Activated naive CD4-positive, alpha-beta T cell treated with anti-CD3 and anti-CD28 coated beads, Interleukin-2, amount 50 U/mL, for 24 hours (primary cell): ENCODE measurements at regions not wholly inside any gene's neighbourhood (a gene's known extent, or its start where the extent isn't known, plus 50 kb on each side); places are given as distances from the start of the nearest gene placed in this dataset.

Source experiments
- H3K27ac Mint-ChIP-seq: one replicate; pipeline ENCODE4 v1.8.0; 2021; ENCODE audit warnings: mild to moderate bottlenecking, mixed read lengths
- H3K27me3 Mint-ChIP-seq: one replicate; pipeline ENCODE4 v1.8.0; 2021; ENCODE audit warnings: mixed read lengths
- H3K36me3 Mint-ChIP-seq: one replicate; pipeline ENCODE4 v1.8.0; 2021; ENCODE audit warnings: mixed read lengths
- H3K4me1 Mint-ChIP-seq: one replicate; pipeline ENCODE4 v1.8.0; 2021; ENCODE audit warnings: mixed read lengths
- H3K4me3 Mint-ChIP-seq: one replicate; pipeline ENCODE4 v1.8.0; 2021; ENCODE audit warnings: mild to moderate bottlenecking, mixed read lengths
- H3K9me3 Mint-ChIP-seq: one replicate; pipeline ENCODE4 v1.8.0; 2021; ENCODE audit warnings: mixed read lengths

DNA sequence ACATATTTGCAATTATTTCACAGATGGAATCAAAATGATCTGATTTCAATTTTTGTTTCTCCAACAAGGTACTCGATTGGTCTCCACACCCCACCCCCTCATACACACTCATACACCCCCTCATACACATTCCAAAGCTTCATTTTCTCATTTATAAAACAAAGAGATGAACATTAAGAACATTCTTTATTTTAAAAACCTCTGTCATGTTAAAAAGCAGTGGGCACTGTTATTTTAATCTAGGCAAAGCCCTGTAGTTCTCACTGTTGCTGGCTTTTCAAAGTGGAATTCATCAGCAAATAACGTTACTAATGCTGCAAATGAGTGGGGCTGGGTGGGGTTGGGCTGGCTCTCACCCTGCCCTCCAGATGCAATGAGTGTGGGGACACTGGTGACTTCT lies 289.6 kb upstream of the ASIC2 start:
- Mint-ChIP-seq H3K4me1 (no peaks in the 10 kb centered on the region), H3K4me3 (no peak overlapping the region), H3K36me3 (no peaks in the 10 kb centered on the region), H3K27me3 (peaks cover 2% of the 10 kb centered on the region), H3K27ac (no peak overlapping the region), H3K9me3 (no peaks in the 10 kb centered on the region)

DNA sequence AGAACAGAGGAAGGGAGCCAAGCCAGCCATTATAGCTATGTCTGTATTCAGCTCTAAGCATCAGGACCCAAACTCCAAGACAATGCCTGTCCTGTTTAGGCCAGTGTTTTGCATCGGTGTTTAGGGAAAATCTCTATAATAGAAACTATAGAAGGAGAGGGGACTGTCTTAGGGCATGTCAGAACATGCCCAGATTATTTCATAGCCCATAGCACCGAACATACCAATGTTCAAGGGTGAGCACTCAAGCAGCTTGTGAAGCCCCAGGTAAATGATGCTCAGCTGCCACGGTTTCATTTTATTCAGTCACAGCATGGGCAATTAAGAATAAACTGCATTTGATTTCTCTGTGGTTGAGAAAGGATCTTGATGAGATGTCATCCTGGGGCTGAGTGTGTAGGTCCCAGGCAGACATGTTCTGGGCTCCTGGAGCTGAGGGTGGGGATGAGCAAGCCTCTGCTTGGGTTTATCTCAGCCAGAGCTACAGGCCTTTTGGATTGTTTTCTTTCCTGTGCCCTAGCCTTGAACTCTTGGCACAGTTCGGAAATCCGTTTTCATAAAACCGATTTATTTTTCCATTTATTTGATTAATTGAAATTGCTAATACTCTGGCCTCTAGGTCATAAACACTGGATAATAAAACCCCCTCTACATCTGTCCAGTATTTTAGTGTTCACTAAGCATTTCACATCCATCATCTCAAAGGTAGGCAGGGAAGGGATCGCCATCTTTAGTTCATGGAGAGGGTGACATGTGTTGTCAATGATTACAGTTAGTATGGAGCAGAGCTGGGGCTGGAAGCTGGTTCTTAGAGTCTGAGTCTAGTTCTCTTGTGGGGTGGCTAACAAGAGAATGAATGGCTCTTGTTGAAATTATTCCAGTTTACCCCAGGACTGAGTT lies 290.7 kb upstream of the ASIC2 start:
- Mint-ChIP-seq H3K9me3 (no peaks in the 10 kb centered on the region), H3K4me1 (no peaks in the 10 kb centered on the region), H3K36me3 (no peaks in the 10 kb centered on the region), H3K27me3 (peaks cover 3% of the 10 kb centered on the region), H3K27ac (no peak overlapping the region), H3K4me3 (no peak overlapping the region)

DNA sequence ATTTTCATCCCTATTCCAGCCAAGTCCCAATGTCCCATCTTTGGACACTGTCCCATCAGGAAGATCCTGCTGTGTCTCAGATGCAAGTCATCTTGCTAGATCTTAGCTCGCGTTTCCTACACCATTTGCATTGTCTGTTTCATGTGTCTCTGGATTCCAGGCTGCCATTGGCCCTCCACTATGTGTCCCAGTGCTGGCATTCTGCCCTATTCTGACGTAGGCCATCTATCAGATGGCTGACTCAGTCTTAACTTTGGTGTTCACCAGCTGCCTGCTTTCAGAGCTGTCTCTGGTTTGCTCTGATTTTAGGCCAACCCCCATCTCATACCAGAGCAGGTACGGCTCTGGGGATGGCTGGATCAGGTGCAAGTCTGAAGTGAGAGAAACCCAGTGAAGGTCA lies 300.9 kb upstream of the ASIC2 start:
- no peaks in the 10 kb centered on the region for H3K4me1 Mint-ChIP-seq
- peaks cover 8% of the 10 kb centered on the region for H3K27me3 Mint-ChIP-seq
- no peaks in the 10 kb centered on the region for H3K36me3 Mint-ChIP-seq
- no peaks in the 10 kb centered on the region for H3K9me3 Mint-ChIP-seq
- H3K4me3 Mint-ChIP-seq = no peak overlapping the region
- H3K27ac Mint-ChIP-seq = no peak overlapping the region

DNA sequence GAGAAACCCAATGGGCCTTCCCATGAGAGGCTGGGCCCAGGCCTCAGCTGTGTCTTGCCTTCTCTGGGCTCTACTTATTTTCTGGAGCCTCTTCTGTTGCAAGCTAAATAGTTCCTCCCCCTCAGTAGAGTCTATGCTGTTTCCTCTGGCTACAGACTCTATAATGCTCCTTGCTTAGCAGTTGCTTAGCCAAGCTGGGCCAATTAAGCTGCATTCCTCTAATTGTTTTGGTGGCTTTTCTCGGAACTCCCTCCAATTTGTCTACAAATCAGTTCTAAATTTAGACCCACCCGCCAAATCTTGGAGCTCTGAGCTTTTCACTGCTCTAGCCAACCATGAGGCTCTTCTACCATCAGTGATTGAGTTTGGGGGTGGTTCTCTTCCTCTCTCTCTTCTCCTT lies 302.7 kb upstream of the ASIC2 start:
- H3K27ac Mint-ChIP-seq = no peak overlapping the region
- no peaks in the 10 kb centered on the region for H3K36me3 Mint-ChIP-seq
- H3K4me1 Mint-ChIP-seq = no peaks in the 10 kb centered on the region
- no peak overlapping the region for H3K4me3 Mint-ChIP-seq
- peaks cover 8% of the 10 kb centered on the region for H3K27me3 Mint-ChIP-seq
- no peaks in the 10 kb centered on the region for H3K9me3 Mint-ChIP-seq

DNA sequence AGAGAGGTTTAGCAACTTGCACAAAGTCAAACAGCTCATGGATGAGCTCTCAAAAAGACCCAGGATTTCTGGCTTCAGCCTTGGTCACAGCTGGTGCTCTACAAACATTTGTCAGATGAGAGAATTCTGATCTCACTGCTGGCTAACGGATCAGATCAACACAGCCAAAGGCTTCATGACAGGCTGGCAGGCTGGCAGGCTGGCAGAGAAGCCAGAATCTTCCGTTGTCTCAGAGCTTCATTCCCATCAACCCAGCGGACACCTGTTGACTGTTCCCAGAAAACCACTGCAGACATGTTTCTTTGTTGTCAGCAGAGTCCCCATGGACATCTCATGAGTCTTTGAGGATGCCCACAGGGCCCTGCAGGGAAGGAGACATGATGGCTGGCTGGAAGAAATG lies 303.8 kb upstream of the ASIC2 start:
- H3K4me1 Mint-ChIP-seq = no peaks in the 10 kb centered on the region
- H3K9me3 Mint-ChIP-seq = no peaks in the 10 kb centered on the region
- H3K4me3 Mint-ChIP-seq = no peak overlapping the region

DNA sequence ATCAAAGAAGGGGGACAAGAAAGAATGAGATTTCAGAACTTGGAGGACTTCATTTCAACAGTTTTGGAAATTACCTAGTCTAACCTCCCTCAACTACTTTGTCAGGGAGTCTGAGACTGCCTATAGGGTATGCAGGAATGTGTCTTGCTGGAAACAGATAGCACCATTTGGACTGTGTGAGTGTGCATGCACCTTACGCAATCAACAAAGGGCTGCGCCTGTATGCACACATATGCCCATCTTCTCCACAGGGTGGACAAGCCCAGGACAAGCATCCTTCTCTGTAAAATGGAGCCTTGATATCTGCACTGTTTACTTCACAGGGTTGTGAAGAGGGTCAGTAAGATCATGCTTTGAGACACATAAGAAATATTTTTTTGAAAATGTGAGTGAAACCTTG lies 305.7 kb upstream of the ASIC2 start:
- Mint-ChIP-seq H3K27ac (no peak overlapping the region), H3K27me3 (no peaks in the 10 kb centered on the region), H3K9me3 (no peaks in the 10 kb centered on the region), H3K4me3 (no peak overlapping the region), H3K4me1 (no peaks in the 10 kb centered on the region), H3K36me3 (no peaks in the 10 kb centered on the region)

More for the DNA sequence above, 303.8 kb upstream of the ASIC2 start:
- Mint-ChIP-seq H3K27me3 (peaks cover 5% of the 10 kb centered on the region), H3K27ac (no peak overlapping the region), H3K36me3 (no peaks in the 10 kb centered on the region)

DNA sequence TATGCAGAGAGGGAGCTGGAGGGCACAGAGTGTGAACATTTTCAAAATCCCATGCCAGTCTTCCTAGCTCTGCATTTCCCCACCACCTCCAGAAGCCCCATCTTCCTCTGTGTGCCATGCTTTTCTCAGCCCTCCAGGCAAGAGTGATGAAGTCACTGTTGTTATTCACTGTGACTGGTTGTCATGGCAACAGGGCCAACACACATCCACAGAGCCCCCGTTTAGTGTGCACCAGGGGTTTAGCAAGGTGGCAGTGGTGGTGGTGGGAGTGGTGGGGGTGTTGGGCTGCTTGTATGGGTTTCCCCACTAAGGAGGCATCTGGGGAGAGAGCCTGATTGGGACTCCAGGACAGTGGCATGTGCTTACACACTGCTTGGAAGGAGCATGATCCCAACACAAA lies 309.9 kb upstream of the ASIC2 start:
- no peak overlapping the region for H3K27ac Mint-ChIP-seq
- no peak overlapping the region for H3K4me3 Mint-ChIP-seq
- no peaks in the 10 kb centered on the region for H3K36me3 Mint-ChIP-seq
- H3K4me1 Mint-ChIP-seq = no peaks in the 10 kb centered on the region
- no peaks in the 10 kb centered on the region for H3K27me3 Mint-ChIP-seq
- H3K9me3 Mint-ChIP-seq = no peaks in the 10 kb centered on the region

DNA sequence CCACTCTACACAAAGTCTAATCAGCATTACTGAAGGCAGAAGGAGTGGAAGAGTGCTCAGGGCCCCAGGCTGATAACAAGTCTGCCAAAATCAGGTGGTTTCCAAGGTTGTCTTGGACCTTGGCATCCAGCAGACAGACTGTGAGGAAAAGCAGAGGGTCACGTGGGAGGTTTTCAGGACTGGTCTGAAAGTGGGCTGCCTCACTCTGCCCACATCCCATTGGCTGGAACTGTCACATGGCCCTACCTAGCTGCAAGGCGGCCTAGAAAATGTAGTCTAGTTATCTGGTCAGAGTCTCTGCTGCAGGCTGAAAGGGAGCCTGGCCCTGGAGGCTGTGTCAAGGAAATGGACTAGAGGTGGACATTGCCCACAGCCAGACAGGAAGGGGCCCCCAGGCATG lies 310.7 kb upstream of the ASIC2 start:
- Mint-ChIP-seq H3K9me3 (no peaks in the 10 kb centered on the region), H3K4me1 (no peaks in the 10 kb centered on the region), H3K4me3 (no peak overlapping the region), H3K27ac (no peak overlapping the region), H3K27me3 (no peaks in the 10 kb centered on the region), H3K36me3 (no peaks in the 10 kb centered on the region)

DNA sequence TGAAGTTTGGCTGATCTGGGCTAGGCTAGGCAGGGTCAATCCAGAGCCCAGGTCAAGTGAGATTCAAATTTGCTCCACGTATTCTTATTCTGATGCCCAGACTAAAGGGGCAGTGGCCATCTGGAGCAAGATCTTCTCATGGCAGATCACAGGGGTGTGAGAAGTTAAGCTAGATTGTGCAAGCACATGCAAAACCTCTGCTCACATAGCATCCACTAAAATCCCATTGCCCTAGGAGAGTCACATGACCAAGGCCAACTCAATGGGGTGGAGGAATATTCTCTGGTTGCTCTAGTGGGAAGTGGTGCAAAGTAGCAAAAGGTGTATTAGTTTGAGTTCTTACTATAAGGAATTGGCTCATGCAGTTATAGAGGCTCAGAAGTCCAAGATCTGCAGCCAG lies 318.4 kb upstream of the ASIC2 start:
- no peak overlapping the region for H3K4me3 Mint-ChIP-seq
- no peaks in the 10 kb centered on the region for H3K4me1 Mint-ChIP-seq
- H3K9me3 Mint-ChIP-seq = peaks cover 5% of the 10 kb centered on the region
- H3K27me3 Mint-ChIP-seq = peaks cover 3% of the 10 kb centered on the region
- no peak overlapping the region for H3K27ac Mint-ChIP-seq
- no peaks in the 10 kb centered on the region for H3K36me3 Mint-ChIP-seq

DNA sequence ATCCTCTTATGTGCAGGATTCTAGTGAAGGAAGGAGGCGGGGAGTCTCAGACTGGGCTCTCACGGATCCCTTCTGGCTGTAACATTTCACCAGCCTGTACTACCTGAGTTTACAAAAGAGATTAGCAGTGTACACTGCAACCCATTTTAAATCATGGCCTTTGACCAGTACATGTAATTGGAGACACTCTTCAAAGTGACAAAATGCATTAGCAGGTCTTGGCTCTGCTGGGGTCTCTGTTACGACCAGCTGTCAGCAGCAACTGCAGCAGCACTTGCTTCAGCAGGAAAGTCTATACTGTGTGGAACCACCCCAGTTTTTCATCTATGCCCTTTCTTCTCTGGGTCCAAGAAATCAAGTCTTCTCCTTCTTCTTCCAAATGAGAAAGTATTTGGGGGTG lies 322.8 kb upstream of the ASIC2 start:
- Mint-ChIP-seq H3K27me3 (peaks cover 3% of the 10 kb centered on the region), H3K27ac (no peak overlapping the region), H3K36me3 (no peaks in the 10 kb centered on the region), H3K9me3 (peaks cover 9% of the 10 kb centered on the region), H3K4me3 (no peak overlapping the region), H3K4me1 (no peaks in the 10 kb centered on the region)

DNA sequence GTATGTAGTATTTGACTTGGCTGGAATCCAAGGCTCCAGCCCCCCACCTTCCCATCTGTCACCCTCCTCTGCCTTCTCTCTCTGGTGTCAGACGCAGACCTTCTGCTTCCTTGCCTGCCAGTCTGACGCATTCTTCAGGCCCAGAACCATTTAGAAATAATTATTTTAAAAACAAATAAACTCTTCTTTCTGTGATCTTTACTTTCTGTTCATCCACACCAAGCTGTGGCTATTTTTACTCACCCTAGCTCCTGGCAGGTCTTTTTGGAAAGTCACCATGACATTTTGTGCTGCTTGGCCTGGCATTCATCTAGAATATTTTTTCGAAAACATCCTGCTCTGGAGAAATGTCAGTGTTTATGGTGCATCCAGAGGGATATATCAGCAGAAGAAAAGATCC lies 330.7 kb upstream of the ASIC2 start:
- H3K36me3 Mint-ChIP-seq = no peaks in the 10 kb centered on the region
- H3K9me3 Mint-ChIP-seq = peaks cover 5% of the 10 kb centered on the region
- H3K27ac Mint-ChIP-seq = no peak overlapping the region
- no peak overlapping the region for H3K4me3 Mint-ChIP-seq
- H3K27me3 Mint-ChIP-seq = no peaks in the 10 kb centered on the region
- H3K4me1 Mint-ChIP-seq = no peaks in the 10 kb centered on the region

DNA sequence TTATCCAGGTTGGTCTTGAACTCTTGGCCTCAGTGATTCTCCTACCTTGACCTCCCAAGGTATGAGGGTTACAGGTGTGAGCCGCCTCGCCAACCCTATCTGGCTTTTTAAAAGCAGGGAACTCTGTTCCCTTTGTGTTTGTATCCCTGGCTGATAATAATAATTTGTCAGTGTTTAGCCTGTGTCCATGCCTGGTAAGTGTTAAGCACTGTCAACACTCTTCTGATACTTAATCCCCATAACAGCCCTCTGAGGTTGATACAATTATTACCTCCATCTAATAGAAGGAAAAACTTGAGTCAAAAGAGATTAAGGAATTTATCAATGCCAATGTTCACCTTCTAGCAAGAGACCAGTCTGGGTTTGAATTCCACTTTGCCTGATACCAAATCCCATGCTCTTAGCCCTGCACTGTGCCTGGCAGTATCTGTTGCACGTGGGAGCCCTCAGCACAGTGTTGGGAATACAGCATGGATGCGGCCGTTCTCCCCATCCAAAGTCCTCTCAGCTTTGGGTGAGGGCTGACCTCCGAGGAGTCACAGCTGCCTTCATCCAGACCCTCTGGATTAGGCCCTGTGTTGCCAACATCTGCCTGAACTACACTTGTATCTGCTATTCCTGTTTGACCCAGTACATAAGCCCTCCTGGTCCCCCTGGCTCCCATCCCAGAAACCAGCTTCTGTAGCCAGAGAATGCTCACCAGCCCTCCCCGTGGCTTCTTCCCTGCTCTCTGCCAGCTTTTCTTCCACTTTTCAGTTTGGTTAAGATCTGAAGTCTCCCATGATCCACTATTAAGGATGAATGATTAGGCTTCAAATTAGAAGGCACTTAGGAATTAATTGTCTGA lies 335.6 kb upstream of the ASIC2 start:
- no peaks in the 10 kb centered on the region for H3K36me3 Mint-ChIP-seq
- H3K27me3 Mint-ChIP-seq = peaks cover 3% of the 10 kb centered on the region
- no peak overlapping the region for H3K4me3 Mint-ChIP-seq
- H3K9me3 Mint-ChIP-seq = peaks cover 10% of the 10 kb centered on the region
- H3K4me1 Mint-ChIP-seq = no peaks in the 10 kb centered on the region
- no peak overlapping the region for H3K27ac Mint-ChIP-seq

DNA sequence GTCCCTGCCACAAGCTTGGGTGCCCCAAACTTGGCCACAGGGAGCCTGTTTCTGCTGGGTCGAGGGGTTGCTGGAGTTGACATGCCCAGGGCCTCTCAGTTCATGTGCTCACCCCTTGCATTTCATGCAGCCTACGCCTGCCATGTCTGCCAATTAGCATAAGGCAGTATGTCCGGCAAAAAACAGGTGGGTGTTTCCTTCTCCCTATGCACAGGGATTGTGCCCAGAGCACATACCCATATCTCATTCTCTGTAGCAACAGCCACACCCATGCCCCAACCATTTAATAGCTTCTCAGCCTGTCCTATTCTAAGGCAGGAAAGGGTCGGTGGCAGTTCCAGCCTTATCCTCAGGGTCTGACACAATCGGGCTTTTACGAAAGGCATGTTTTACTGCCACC lies 340.4 kb upstream of the ASIC2 start:
- Mint-ChIP-seq H3K36me3 (no peaks in the 10 kb centered on the region), H3K27me3 (peaks cover 3% of the 10 kb centered on the region), H3K27ac (no peak overlapping the region), H3K4me3 (no peak overlapping the region), H3K9me3 (peaks cover 11% of the 10 kb centered on the region), H3K4me1 (no peaks in the 10 kb centered on the region)

DNA sequence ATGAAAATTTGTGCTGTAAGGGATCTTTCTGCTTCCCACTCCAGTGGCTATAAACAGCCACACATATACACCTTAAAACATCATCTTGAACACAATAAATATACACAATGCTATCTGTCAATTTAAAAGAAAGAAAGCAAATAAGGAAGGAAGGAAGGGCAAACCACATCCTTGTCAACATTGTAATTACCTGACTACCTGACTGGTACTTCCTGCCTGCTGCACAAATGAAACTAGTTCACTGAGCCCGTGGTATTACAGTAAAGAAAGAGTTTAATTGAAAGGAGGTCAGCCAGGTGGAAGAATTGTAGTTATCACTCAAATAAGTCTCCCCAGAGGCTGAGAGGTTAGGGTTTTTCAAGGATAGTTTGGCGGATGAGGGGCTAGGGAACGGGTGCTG lies 344.4 kb upstream of the ASIC2 start:
- Mint-ChIP-seq H3K27ac (no peak overlapping the region), H3K9me3 (peaks cover 5% of the 10 kb centered on the region), H3K4me1 (no peaks in the 10 kb centered on the region), H3K36me3 (no peaks in the 10 kb centered on the region), H3K4me3 (no peak overlapping the region), H3K27me3 (no peaks in the 10 kb centered on the region)

DNA sequence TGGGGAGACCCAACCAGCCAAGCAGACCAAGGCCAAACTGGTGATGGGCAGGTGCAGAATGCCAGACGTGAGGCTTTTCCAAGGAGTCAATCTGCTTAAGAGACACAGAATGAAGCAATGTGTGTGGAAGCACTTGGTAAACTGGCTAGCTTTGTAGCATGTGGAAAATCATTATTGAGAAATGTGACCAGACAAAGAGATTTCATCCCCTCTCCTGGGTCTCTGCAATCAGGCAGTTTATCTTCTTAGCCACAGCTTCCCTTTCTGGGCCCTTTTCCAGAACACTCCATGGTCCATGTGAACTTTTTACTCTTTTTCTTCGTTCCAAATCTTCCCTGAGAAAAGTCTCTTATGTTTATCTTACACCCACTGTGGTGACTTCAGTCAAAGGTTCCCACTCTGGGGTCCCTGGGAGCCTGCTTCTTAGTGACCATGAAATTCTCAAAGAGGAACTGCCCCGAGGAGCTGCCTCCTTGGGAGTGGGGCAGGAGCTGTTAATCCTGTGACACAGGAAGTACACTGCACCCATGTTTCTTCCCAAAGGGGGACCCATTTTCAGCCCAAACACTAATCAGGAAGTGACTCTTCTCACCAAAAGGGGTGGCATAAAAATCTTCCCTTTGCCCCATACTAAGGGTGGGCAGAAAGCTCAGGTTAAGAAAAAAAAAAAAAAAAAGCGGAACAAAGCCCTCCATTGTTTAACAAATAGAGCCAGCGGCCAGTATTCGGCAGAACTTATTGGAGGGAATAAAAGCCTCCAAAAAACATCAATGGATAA lies 346.2 kb upstream of the ASIC2 start:
- no peak overlapping the region for H3K4me3 Mint-ChIP-seq

DNA sequence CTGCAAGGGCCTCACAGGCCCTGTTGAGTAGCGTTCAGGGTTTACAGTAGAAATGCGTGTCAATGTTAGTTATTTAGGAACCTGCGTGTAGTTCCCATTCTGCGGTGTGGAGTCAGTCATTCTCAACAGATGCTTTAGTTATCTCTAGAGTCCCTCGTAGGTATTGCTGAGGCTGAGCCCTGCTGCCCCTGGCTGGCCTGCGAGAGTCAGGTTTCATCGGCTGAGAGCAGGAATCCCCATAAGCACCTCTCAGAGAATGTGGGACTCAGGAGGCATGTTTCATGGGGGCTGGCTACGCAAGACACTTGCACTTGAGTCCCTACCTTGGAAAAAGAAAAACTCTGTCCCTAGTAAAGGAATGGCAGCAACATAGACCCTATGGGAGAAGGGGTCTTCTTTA lies 347.5 kb upstream of the ASIC2 start:
- no peaks in the 10 kb centered on the region for H3K4me1 Mint-ChIP-seq
- H3K36me3 Mint-ChIP-seq = no peaks in the 10 kb centered on the region
- H3K27ac Mint-ChIP-seq = no peak overlapping the region
- H3K27me3 Mint-ChIP-seq = no peaks in the 10 kb centered on the region
- H3K9me3 Mint-ChIP-seq = peaks cover 5% of the 10 kb centered on the region
- H3K4me3 Mint-ChIP-seq = no peak overlapping the region

More for the DNA sequence above, 346.2 kb upstream of the ASIC2 start:
- no peaks in the 10 kb centered on the region for H3K36me3 Mint-ChIP-seq
- H3K4me1 Mint-ChIP-seq = no peaks in the 10 kb centered on the region
- peaks cover 5% of the 10 kb centered on the region for H3K9me3 Mint-ChIP-seq
- H3K27ac Mint-ChIP-seq = no peak overlapping the region
- no peaks in the 10 kb centered on the region for H3K27me3 Mint-ChIP-seq
